HCT116 (cell line): ENCODE measurements at regions not wholly inside any gene's neighbourhood (a gene's known extent, or its start where the extent isn't known, plus 50 kb on each side); places are given as distances from the start of the nearest gene placed in this dataset.

Experiments
- ATAC-seq: fragments of 200-7000 bp; cut with Tn5 transposase; 2 replicates; pipeline ENCODE4 v1.9.1; 2020; ENCODE audit warnings: mild to moderate bottlenecking, moderate library complexity
- BruUV-seq: library from RNA; stranded (reverse); fragments of 400-500 nt; replicated peaks from 2 replicates; lab custom pipeline; 2021; lab: Mats Ljungman, UMichigan
- CTCF ChIA-PET: fragments of 300-600 bp; sonication (Branson Sonifier 250); formaldehyde crosslinking; loops from one replicate; lab custom pipeline; 2021; ENCODE audit warnings: antibody characterized with exemption; lab: Charles Lee
- POLR2A ChIA-PET: fragments of 300-600, 350-600 bp; sonication (Branson Sonifier 250); formaldehyde crosslinking; loops from one replicate; lab custom pipeline; 2021; ENCODE audit warnings: antibody characterized with exemption; lab: Charles Lee
- RAD21 ChIA-PET, 2 experiments: fragments of 300-600 bp; sonication (Branson Sonifier 250); formaldehyde crosslinking; loops; one replicate each; lab custom pipeline; 2023; ENCODE audit warnings: low total read pairs in 2 of 2; ENCODE audit not compliant: uncharacterized antibody in 2 of 2, unreplicated experiment in 2 of 2, low non-redundant PET in 1 of 2; lab: Charles Lee
- DNase-seq: peaks from one replicate; pipeline ENCODE4 v3.0.0-alpha.2; 2010; ENCODE audit warnings: low read depth, low spot score
- H2AFZ ChIP-seq: fragments of 200-600 bp; shearing (Covaris generic), sonication (generic); 2 replicates; pipeline ENCODE4 v1.6.1; 2017; ENCODE audit warnings: low read depth, mixed run types, mixed read lengths, antibody characterized with exemption, low read length; ENCODE audit not compliant: poor library complexity, severe bottlenecking
- H3K27ac ChIP-seq: 2 replicates; pipeline ENCODE4 v1.5.1; 2012; ENCODE audit warnings: low read depth, low read length
- H3K27me3 ChIP-seq: fragments of 200-600 bp; sonication (generic); 2 replicates; pipeline ENCODE4 v1.6.1; 2016; ENCODE audit warnings: mixed run types, low read length, mixed read lengths; ENCODE audit not compliant: insufficient read depth
- H3K36me3 ChIP-seq, 2 experiments: fragments of 200-500 bp in 1 of 2; fragments of 200-600 bp in 1 of 2; sonication (Bioruptor generic) in 1 of 2; sonication (generic) in 1 of 2; 2 replicates each; pipeline versions ENCODE4 v1.5.1 to v1.6.1; 2014 to 2016; ENCODE audit warnings: low read length in 2 of 2, inconsistent platforms in 1 of 2, mixed read lengths in 1 of 2, mixed run types in 1 of 2; ENCODE audit not compliant: insufficient read depth in 2 of 2, control insufficient read depth in 1 of 2
- H3K4me1 ChIP-seq, 2 experiments: fragments of 200-600 bp in 1 of 2; sonication (generic) in 1 of 2; 2 replicates each; pipeline versions ENCODE4 v1.5.1 to v1.6.1; 2012 to 2017; ENCODE audit warnings: low read length in 2 of 2, inconsistent platforms in 1 of 2, mild to moderate bottlenecking in 1 of 2, mixed read lengths in 1 of 2, mixed run types in 1 of 2, moderate library complexity in 1 of 2; ENCODE audit not compliant: insufficient read depth in 2 of 2, control insufficient read depth in 1 of 2
- H3K4me2 ChIP-seq: fragments of 200-600 bp; sonication (generic); 2 replicates; pipeline ENCODE4 v1.6.1; 2017; ENCODE audit warnings: mixed run types, low read length, mixed read lengths
- H3K4me3 ChIP-seq, 2 experiments: fragments of 200-600 bp in 1 of 2; sonication (generic) in 1 of 2; replicated peaks in 1 of 2; 2 replicates each; pipeline ENCODE4 v1.5.1; 2011 to 2016; ENCODE audit warnings: low read length in 2 of 2, control low read depth in 1 of 2, low read depth in 1 of 2, mild to moderate bottlenecking in 1 of 2, mixed read lengths in 1 of 2, mixed run types in 1 of 2
- H3K79me2 ChIP-seq: fragments of 200-600 bp; sonication (generic); 2 replicates; pipeline ENCODE4 v1.6.1; 2017; ENCODE audit warnings: mild to moderate bottlenecking, mixed run types, low read length, moderate library complexity, mixed read lengths; ENCODE audit not compliant: insufficient read depth
- H3K9ac ChIP-seq: fragments of 200-600 bp; sonication (generic); 2 replicates; pipeline ENCODE4 v1.6.1; 2016; ENCODE audit warnings: low read length, mixed read lengths
- H3K9me2 ChIP-seq: fragments of 200-600 bp; sonication (generic), shearing (Covaris generic); 2 replicates; pipeline ENCODE4 v1.6.1; 2017; ENCODE audit warnings: mixed run types, mild to moderate bottlenecking, moderate library complexity; ENCODE audit not compliant: insufficient read depth
- H3K9me3 ChIP-seq, 2 experiments: fragments of 200-500 bp in 1 of 2; fragments of 200-600 bp in 1 of 2; sonication (Bioruptor generic) in 1 of 2; sonication (generic) in 1 of 2; 2 replicates each; pipeline ENCODE4 v1.6.1; 2014 to 2017; ENCODE audit warnings: low read length in 2 of 2, mixed read lengths in 2 of 2, inconsistent platforms in 1 of 2, low read depth in 1 of 2, mild to moderate bottlenecking in 1 of 2, mixed run types in 1 of 2, moderate library complexity in 1 of 2; ENCODE audit not compliant: control insufficient read depth in 1 of 2, insufficient read depth in 1 of 2
- H4K20me1 ChIP-seq: fragments of 200-600 bp; sonication (generic), shearing (Covaris generic); 2 replicates; pipeline ENCODE4 v1.6.1; 2017; ENCODE audit warnings: mixed run types, mild to moderate bottlenecking, moderate library complexity; ENCODE audit not compliant: insufficient read depth
- ATF3 ChIP-seq: IDR thresholded peaks from 2 replicates; pipeline ENCODE4 v1.6.1; 2012
- CTCF ChIP-seq, 3 experiments: fragments of 200-600 bp in 1 of 3; sonication (generic) in 1 of 3; IDR thresholded peaks in 2 of 3; conservative IDR thresholded peaks in 1 of 3; 2 replicates each; pipeline ENCODE4 v1.5.1; 2012 to 2017; ENCODE audit warnings: low read depth in 2 of 3, low read length in 2 of 3, antibody characterized with exemption in 1 of 3, borderline replicate concordance in 1 of 3, control low read depth in 1 of 3, mild to moderate bottlenecking in 1 of 3, mixed read lengths in 1 of 3, mixed run types in 1 of 3, moderate library complexity in 1 of 3; ENCODE audit not compliant: insufficient read depth in 1 of 3
- EGR1 ChIP-seq: IDR thresholded peaks from 2 replicates; pipeline ENCODE4 v1.6.1; 2012; ENCODE audit warnings: low read depth
- EZH2phosphoT487 ChIP-seq: fragments of 200-600 bp; IDR thresholded peaks from 2 replicates; pipeline ENCODE4 v1.6.1; 2018; ENCODE audit warnings: antibody characterized with exemption, borderline replicate concordance
- FOSL1 ChIP-seq: IDR thresholded peaks from 2 replicates; pipeline ENCODE4 v1.6.1; 2012; ENCODE audit warnings: low read depth
- JUND ChIP-seq: IDR thresholded peaks from 2 replicates; pipeline ENCODE4 v1.6.1; 2012
- POLR2A ChIP-seq: IDR thresholded peaks from 2 replicates; pipeline ENCODE4 v1.7.0; 2011; ENCODE audit warnings: borderline replicate concordance; ENCODE audit not compliant: insufficient read depth, insufficient read length; ENCODE audit errors: extremely low read depth
- RAD21 ChIP-seq: IDR thresholded peaks from 2 replicates; pipeline ENCODE4 v1.6.1; 2012; ENCODE audit warnings: low read depth, mild to moderate bottlenecking
- REST ChIP-seq: IDR thresholded peaks from 2 replicates; pipeline ENCODE4 v1.6.1; 2012; ENCODE audit warnings: low read depth
- SP1 ChIP-seq: IDR thresholded peaks from 2 replicates; pipeline ENCODE4 v1.6.1; 2012; ENCODE audit warnings: low read depth
- SRF ChIP-seq: IDR thresholded peaks from 2 replicates; pipeline ENCODE4 v1.6.1; 2012; ENCODE audit warnings: low read depth
- YY1 ChIP-seq: IDR thresholded peaks from 2 replicates; pipeline ENCODE4 v1.6.1; 2011; ENCODE audit warnings: low read length, low read depth, moderate library complexity, mild to moderate bottlenecking; ENCODE audit not compliant: insufficient replicate concordance; ENCODE audit errors: extremely low read depth
- ZBTB33 ChIP-seq: IDR thresholded peaks from 2 replicates; pipeline ENCODE4 v1.6.1; 2011; ENCODE audit warnings: mild to moderate bottlenecking, low read length, moderate library complexity; ENCODE audit not compliant: insufficient replicate concordance; ENCODE audit errors: extremely low read depth
- ZNF274 ChIP-seq: fragments of 200-500 bp; sonication (Bioruptor generic); IDR thresholded peaks from 2 replicates; pipeline ENCODE4 v1.6.1; 2014; ENCODE audit warnings: mild to moderate bottlenecking, low read depth, low read length, inconsistent platforms
- intact Hi-C: fragments of 100-400 bp; cut with micrococcal nuclease; formaldehyde crosslinking; loops from 2 replicates; pipeline ENCODE4 v1.10.0; 2022

- Histone ChIP-seq H3K27ac (no peak overlapping the region), H4K20me1 (no peaks in the 10 kb centered on the region), H3K9me2 (no peaks in the 10 kb centered on the region), H3K9ac (no peak overlapping the region), H3K4me3 (no peak overlapping the region), H3K27me3 (no peaks in the 10 kb centered on the region), H3K4me2 (no peak overlapping the region), H2AFZ (no peak overlapping the region), H3K4me1 (no peaks in the 10 kb centered on the region), H3K79me2 (no peaks in the 10 kb centered on the region), H3K9me3 (no peaks in the 10 kb centered on the region)
- no peak for DNase-seq
- ChIA-PET RAD21 (no interaction called here), POLR2A (no interaction called here), CTCF (no interaction called here)
- ATAC-seq: no peak
- intact Hi-C loops: no loop called here
- no TSS peak for BruUV-seq
- TF ChIP-seq ZBTB33 (no peak), ZNF274 (no peak), SP1 (no peak), YY1 (no peak), RAD21 (no peak)
- TF ChIP-seq, all 23 proteins: peak for 0
- H3K36me3 ChIP-seq: no peaks in the 10 kb centered on the region
Observed at GRCh38 chr14:99094901-99095300, 177.1 kb downstream of the BCL11B start.

GRCh38 chr14:99095369-99095768 is 176.6 kb downstream of the BCL11B start:
- no TSS peak for BruUV-seq
- Histone ChIP-seq H3K4me2 (no peak overlapping the region), H3K9me2 (no peaks in the 10 kb centered on the region), H3K9ac (no peak overlapping the region), H3K27me3 (no peaks in the 10 kb centered on the region), H3K27ac (no peak overlapping the region), H3K9me3 (no peaks in the 10 kb centered on the region), H3K4me1 (no peaks in the 10 kb centered on the region), H3K79me2 (no peaks in the 10 kb centered on the region), H2AFZ (no peak overlapping the region), H3K36me3 (no peaks in the 10 kb centered on the region), H3K4me3 (no peak overlapping the region), H4K20me1 (no peaks in the 10 kb centered on the region)
- ATAC-seq (no peak), DNase-seq (no peak)
- ChIA-PET CTCF (no interaction called here), RAD21 (no interaction called here), POLR2A (no interaction called here)
- intact Hi-C loops: no loop called here
- TF ChIP-seq EGR1 (no peak), SRF (no peak), FOSL1 (no peak), POLR2A (no peak), CTCF (IDR thresholded peaks at IDR 0.05 in 2 of 3, conservative IDR thresholded peaks at IDR 0.05 in 1 of 3; ENCODE audit: borderline replicate concordance in 1 of 3, insufficient read depth in 1 of 3, low read depth in 2 of 3, low read length in 2 of 3) (no peak), RAD21 (no peak), EZH2phosphoT487 (no peak), JUND (no peak), ATF3 (no peak), REST (no peak)
